ENCODE measurements at regions not wholly inside any gene's neighbourhood (a gene's known extent, or its start where the extent isn't known, plus 50 kb on each side); places are given as distances from the start of the nearest gene placed in this dataset.

DNA sequence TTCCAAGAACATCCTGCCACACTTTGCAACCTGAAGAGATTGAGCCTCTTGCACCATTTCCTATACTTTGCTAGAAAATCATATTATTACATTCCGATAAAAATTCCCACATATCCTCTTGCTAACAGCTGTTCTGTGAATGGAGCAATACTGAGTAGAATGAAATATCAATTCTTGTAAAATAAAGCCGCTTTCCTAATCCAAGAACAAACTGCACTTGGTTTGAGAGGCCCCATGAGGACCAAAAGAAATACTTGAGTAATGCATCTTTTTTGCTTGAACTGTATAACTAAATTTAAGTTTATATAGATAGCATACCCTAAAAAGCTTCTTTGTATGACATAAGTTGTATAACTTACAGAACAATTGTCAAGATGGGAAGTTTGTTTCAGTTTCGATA lies 632.4 kb upstream of the SLC8A1 start:
- no peak for DNase-seq

DNA sequence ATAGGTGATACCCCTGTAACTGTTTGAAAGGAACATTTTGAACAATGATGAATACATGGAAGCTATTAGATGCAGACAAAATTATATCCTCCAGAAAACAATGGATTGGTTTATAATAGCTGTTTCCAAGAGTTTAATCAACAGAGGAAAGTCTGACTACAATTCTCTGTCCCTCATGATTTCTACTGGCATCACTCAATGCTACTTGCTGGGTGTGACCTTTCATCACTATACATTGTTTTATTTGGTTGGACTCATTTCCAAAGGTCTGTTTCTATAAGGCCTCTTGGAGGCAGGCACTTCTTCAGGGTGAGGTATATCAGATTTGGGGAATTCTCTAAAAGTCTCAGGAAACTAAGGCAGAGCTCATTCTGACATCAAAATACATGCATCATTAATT lies 636.1 kb upstream of the SLC8A1 start:
- no peak for DNase-seq

DNA sequence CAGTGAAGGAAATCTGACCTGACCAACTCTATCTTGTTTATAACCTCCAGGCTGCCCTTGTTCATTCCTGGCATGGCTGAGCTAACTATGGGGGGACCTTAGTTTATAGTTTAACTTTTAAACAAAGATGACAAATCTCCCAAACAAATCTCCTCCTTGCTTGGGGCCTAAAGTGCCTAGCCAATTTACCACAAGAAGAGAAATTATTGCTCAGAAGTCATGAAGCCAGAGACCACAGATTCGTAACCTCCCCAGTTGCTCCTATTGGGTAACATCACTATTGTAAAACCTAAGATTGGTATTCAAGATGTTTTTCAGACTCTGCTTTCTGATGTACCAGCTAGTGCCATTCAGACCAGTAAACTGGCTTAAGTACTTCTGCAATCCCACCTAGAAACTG lies 649.4 kb upstream of the SLC8A1 start:
- no peak for DNase-seq

DNA sequence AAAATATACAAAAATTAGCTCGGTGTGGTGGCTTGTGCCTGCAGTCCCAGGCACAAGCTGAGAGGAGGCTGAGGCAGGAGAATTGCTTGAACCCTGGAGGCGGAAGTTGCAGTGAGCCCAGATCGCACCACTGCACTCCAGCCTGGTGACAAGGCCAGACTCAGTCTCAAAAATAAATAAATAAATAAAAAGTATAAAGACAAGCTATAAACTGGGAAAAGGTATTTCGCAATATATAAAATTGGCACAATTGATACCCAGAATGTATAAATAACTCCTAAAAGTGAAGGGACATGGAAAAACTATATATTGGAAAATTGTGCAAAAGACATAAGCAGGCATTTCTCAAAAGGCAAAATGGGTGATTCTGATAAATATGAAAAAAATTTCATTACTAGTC lies 657.9 kb upstream of the SLC8A1 start:
- DNase-seq: no peak

DNA sequence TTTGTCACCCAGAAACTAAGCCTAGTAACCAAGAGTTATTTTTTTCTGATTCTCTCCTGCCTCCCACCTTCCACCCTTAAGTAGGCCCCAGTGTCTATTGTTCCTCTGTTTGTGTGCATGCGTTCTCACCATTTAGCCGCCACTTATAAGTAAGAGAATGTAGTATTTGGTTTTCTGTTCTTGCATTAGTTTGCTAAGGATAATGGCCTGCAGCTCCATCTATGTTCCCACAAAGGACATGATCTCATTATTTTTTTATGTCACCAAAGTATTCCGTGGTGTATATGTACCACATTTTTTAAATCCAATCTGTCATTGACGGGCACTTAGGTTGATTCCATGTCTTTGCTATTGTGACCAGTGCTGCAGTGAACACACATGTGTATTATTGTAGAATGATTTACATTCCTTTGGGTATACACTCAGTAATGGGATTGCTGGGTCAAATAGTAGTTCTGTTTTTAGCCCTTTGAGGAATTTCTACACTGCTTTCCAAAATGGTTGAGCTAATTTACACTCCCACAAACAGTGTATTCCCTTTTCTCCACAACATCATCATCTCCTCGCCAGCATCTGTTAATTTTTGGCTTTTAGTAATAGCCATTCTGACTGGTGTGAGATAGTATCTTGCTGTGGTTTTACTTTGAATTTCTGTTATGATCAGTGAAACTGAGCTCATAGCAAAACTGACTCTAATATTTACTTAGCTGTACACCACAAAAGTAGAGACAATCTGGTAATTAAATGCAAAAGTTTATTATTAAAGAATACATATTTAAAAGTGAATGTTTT lies 660.1 kb upstream of the SLC8A1 start:
- DNase-seq: no peak

- DNase-seq: no peak
Measured at GRCh38 chr2:41116106-41116797, 664.4 kb upstream of the SLC8A1 start.

DNA sequence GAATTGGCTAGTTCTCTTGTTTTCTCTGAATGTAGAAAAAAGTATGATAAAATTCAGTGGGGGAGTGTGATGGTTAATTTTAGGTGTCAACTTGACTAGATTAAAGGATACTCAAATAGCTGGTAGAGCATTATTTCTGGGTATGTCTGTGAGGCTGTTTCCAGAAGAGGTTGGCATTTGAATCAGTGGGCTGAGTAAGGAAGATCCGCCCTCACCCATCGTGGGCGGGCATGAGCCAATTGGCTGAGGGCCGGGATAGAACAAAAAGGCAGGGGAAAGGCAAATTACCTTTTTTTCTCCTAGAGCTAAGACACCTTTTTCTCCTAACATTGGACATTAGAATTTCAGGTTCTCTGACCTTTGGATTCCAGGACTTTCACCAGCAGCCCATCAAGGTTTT lies 667.6 kb upstream of the SLC8A1 start:
- no peak for DNase-seq

DNA sequence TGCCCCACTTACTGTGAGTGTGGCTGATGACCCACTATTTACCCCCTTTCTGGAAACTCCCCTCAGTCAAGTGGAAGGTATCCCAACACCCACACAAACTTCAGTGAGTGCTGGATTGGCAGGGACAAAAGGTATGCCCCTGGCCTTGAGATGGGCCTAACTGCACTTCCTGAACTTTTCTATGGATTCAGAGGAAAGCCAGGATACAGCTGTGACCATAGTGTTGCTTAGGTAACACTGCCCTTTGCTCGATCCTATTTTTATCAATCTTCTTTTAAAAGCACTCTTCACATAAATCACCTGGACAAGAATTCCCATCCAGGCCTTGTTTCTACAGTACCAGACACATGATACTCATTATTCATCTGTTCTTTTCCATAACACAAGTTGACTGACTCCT lies 671.5 kb upstream of the SLC8A1 start:
- DNase-seq: no peak

GRCh38 chr2:41127351-41127750 lies 675.5 kb upstream of the SLC8A1 start:
- DNase-seq: no peak

- no peak for DNase-seq
Measured at GRCh38 chr2:41129988-41130387, 678.1 kb upstream of the SLC8A1 start.

DNA sequence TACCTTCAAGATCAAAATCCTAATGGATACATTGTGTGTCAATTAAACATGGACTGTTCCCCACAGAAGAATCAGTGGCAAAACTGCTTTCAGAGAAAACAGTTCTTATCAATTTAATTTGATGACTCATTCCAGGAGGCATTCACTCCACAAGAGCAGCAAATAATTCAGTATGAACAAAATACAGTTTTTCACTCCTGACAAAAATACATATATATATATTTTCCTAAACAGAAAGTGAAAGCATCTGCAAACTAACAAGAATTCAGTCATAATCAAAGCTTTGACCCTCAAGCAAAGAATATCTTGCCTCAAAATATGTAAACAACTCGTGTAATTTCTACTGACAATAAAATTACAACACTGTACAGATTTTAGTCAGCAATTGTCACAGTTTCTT lies 685.1 kb upstream of the SLC8A1 start:
- DNase-seq: no peak

- no peak for DNase-seq
Measured at GRCh38 chr2:41141146-41141791, 689.4 kb upstream of the SLC8A1 start.

DNA sequence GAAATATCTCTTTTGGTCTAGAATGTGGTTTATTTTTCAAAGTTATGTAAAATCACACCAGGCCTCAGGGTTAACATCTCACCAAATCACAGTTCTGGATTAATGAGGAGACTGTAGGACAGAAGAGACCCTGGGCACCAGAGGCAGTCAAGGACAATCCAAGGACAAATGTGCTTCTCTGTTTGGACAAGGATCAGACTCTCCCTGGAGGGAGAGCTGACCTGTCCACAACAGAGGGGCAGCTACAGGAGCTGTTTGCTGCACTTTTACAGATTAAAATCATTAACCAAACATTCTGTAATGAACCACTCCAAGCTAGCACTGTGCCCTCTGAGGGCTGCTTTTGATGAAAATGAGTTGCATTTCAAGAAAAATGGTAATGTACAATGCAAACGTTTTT lies 690.6 kb upstream of the SLC8A1 start:
- no peak for DNase-seq

- no peak for DNase-seq
Measured at GRCh38 chr2:41145066-41145465, 693.2 kb upstream of the SLC8A1 start.

- no peak for DNase-seq
Measured at GRCh38 chr2:41149054-41149453, 697.2 kb upstream of the SLC8A1 start.

DNA sequence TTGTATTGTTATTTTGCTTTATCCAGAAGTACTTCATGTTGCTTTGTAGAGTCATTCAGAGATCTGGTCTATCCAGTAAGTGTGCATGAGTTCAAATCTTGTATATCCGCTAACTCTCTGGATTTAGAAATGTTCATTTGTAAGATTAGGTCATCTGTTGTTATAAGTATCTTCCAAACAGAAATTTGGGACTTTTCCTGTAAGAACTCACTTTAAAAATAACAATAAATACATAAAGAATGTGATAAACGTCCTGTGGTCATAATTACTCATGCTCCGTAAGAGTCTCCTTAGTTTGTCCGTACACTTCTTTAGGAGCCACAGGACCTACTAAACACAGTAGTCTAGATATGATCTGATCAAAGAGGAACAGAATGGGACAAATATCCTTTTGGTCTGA lies 699.9 kb upstream of the SLC8A1 start:
- no peak for DNase-seq

GRCh38 chr2:41152318-41152717 lies 700.4 kb upstream of the SLC8A1 start:
- no peak for DNase-seq

GRCh38 chr2:41160439-41160838 lies 708.5 kb upstream of the SLC8A1 start:
- DNase-seq: no peak

DNA sequence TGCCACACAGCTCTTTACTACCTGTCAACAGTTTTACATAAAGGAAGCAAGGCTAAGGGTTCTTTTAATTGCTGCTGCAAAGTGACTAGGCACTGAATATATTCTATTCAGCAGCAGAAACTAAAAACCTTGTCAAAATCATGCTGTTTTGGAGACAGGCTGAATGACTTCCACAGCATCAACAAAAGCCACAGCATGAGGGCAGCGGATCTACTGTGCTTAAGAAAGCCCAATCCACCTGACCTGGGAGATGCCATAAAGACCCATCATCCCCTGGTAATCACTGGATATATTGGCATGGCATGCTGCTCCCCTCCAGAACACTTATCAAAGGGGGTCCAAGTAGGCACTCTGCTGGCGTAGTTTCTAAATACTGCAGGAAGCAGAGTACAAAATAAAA lies 715.1 kb upstream of the SLC8A1 start:
- no peak for DNase-seq

DNA sequence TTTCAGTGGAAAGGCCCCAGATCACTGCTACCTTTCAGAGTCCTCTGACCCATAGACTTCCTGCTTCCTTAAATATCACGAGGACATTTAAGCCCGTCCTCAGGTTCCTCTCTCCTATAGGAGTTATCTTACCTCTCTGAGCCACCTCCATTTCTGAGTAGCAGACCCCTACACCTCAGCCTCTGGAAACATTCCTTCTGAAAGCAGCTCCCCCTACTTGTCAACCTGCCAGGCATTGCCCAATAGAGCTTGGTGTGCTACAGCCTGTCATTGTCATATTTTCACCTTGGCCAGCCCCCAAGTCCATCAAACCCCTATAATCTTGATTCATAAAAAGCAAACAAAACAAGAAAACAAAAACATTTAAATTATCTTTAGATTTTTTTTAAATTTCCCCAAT lies 717.9 kb upstream of the SLC8A1 start:
- no peak for DNase-seq

DNA sequence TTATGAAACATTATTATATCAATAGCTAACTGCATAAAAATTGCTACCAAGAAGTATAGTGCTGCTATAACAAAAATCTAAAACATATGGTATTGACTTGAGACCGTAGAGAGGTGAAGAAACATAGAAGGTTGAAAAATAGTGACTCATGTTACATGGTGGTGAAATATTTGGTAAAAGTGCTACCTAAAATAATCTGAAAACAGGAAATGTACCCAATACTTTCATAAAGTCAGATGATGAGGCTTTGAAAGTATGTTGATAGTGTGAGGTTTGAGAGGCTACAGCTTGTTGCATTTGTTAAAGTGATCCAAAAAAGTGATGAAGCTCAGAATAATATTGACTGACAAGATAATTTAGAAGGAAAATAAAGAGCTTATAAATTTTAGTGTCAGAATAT lies 718.7 kb upstream of the SLC8A1 start:
- DNase-seq: no peak

DNA sequence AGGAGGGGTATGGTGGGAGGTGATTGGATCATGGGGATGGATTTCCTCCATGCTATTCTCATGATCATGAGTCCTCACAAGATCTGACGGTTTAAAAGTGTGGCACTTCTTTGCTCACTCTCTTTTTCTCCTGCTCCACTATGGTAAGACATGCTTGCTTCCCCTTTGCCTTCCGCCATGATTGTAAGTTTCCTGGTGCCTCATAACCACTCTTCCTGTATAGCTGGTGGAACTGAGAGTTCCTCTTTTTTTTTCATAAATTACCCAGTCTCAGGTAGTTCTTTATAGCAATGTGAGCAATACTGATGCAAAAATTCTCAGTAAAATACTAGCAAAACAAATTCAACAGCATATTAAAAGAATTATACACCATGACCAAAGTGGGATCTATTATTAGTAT lies 728.5 kb upstream of the SLC8A1 start:
- no peak for DNase-seq

DNA sequence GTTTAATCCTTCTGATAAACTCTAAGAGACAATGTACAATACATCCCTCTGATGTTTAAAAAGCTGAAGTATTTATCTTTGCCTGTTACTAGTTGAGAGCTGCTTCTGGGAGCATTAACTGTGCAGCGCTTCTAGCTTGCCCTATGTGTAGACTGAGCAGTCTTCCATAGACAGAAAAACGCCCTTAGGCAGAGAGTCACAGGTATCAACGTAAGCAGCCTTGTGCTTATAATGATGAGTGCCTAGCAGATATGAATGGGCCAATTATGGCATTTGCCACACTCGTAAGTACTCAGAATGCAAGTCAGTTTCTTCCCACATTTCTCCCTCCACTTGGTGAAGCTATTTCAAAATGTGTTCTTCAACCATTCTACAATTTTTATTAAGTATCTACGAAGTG lies 731.1 kb upstream of the SLC8A1 start:
- DNase-seq: no peak

DNA sequence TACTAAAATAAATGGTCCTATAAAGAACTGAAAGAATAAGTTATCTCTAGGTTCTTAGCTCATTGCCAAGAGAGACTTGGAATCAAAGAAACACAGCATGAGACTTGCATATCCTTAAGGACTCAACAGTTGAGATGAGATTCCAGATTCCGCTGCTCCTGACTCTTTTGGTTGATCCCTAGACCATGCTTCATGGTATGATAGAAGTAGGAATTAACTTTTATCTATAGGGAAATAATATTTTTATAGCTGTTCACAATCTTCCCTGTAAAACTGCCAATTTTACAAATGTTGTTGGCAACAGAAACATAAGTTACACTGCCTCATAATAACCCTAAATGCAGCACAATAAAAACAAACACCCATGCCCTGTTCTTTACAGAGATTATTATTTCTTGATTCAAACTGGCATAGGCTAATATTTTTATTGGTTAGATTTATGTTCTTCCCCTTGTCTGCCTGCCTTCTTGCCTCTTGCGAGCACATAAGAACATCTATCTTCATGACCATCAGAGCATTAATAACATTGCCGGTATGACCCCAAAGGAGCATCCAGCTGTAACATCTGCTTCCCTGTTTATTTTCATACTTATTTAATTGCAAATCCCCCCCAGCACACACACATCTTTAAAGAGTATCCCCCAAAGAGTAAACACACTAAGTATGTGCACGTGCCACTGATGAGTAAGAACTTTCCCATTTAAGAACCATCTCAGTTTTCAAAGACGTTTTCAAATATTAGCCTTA lies 735.7 kb upstream of the SLC8A1 start:
- no peak for DNase-seq

Data from activated naive CD4-positive, alpha-beta T cell treated with anti-CD3 and anti-CD28 coated beads, Interleukin-2, amount 50 U/mL, for 16 hours (primary cell).